ENCODE measurements at regions not wholly inside any gene's neighbourhood (a gene's known extent, or its start where the extent isn't known, plus 50 kb on each side); places are given as distances from the start of the nearest gene placed in this dataset.
"Not testable (repeated sequence)": the region's sequence is repeated elsewhere in the genome, so short reads cannot be mapped to it uniquely, and the experiment has no call there.

GRCh38 chr11:134725211-134725610 is 313.2 kb upstream of the B3GAT1 start:
- DNase-seq (ENCODE audit: low read depth): no peak

GRCh38 chr11:134724779-134725140 is 312.7 kb upstream of the B3GAT1 start:
- DNase-seq (ENCODE audit: low read depth): no peak

DNA sequence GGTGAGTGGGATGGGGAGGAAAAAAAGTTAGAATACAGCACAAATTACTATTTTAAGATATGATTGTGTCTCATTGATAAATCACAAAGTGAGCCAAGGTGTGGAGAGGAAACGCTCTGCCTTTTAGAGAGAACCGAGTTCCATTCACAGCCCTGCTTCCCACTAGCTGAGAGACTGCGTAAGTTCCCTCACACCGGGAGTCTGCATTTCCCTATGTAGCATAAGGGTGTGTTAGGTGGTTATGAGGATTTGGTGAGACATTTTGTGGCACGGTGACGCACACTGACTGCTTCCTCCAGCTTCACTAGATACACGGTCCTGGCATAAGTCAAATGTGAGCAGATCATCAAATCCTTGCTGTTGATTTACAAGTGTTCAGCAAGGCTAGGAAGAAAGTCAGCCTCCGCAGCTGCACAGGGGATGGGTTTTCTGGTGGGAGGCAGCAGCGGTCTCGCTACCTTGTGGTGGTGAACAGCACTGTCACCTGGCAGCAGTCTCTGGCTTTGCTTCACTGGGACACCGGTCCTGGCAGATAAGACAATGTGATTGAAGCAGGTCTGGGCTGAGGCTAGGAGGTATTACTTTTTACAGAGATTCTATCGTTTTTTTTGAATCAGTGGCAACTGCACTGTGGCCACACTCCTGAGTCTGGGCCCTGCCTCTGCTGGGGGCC is 312.2 kb upstream of the B3GAT1 start:
- DNase-seq (ENCODE audit: low read depth): no peak

DNA sequence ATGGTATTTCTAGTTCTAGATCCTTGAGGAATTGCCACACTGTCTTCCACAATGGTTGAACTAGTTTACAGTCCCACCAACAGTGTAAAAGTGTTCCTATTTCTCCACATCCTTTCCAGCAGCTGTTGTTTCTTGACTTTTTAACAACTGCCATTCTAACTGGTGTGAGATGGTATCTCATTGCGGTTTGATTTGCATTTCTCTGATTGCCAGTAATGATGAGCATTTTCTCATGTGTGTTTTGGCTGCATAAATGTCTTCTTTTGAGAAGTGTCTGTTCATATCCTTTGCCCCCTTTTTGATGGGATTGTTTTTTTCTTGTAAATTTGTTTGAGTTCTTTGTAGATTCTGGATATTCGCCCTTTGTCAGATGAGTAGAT is 308.6 kb upstream of the B3GAT1 start:
- DNase-seq (ENCODE audit: low read depth): not testable (repeated sequence)

- not testable (repeated sequence) for DNase-seq (ENCODE audit: low read depth)
Observed at GRCh38 chr11:134719940-134720690, 308.1 kb upstream of the B3GAT1 start.

- DNase-seq (ENCODE audit: low read depth): no peak
Observed at GRCh38 chr11:134719397-134719796, 307.4 kb upstream of the B3GAT1 start.

- no peak for DNase-seq (ENCODE audit: low read depth)
Observed at GRCh38 chr11:134716582-134716981, 304.5 kb upstream of the B3GAT1 start.

GRCh38 chr11:134714021-134714656 is 302.1 kb upstream of the B3GAT1 start:
- no peak for DNase-seq (ENCODE audit: low read depth)

DNA sequence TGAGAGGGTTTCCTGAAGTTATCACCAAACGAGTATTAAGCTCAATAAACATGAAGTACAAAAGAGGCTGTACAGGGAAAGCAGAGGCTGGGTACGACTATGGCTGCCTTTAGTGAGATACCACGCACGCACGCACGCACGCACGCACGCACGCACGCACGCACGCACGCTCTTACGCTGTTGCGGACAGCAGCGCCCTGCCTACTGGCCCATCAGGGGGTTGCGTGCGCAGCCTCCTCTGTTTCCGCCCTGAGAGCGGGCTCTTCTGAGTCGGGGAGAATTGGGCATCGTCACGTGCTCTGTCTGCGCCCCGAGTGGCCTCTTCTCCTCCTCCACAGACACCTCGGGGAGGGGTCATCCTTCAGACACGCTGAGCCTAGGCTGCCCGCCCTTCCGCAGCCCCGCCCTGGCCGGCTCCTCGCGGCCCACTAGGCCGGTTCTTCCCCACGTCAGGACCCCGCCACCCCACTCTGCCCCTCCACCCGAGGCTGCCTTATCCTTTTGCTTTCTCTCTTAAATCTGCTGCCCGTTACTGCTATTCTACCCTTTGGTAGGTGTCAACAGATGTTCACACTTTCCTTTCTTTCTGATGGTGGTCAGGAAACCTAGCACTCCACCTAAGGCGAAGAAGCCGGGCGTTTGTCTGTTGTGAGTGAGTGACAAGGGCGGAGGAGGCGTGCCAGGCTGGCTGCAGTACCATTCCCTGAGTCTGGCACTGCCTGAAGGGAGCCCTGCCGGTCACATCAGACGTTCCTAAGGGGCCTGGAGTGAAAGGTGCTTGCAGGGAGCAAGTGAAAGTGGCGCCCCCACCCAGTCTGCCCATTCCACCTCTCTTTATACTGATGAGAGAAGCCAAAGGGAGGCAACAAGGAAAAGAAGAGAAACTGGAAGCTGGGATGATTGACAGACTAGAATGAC is 300.4 kb upstream of the B3GAT1 start:
- DNase-seq (ENCODE audit: low read depth): no peak

GRCh38 chr11:134711588-134711987 is 299.5 kb upstream of the B3GAT1 start:
- DNase-seq (ENCODE audit: low read depth): no peak

DNA sequence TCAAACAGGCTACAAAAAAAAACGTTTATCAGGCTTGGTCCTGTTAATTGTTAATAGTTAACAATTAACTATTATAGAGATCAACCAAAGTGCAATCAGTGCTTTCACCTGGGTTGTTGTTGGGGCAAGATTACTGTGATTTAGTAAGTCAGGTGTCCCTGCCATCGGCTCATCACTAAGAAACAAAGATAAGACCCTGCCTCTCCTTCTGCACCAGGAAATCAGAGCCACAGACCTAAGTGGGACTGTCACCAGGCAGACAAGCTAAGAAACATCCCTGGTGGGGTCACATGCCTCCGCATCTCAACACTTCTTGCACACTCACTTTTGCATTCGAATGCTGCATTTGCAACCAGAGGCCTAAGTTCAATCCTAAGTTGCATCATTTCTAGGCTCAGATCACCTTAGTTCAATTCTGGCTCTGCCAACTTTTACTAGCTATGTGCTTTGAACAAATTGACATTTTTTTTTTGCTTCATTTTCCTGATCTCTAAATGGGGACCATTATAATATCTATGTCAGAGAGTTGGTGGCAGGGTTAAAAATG is 298.9 kb upstream of the B3GAT1 start:
- DNase-seq (ENCODE audit: low read depth): no peak

- DNase-seq (ENCODE audit: low read depth): no peak
Observed at GRCh38 chr11:134705858-134706257, 293.8 kb upstream of the B3GAT1 start.

DNA sequence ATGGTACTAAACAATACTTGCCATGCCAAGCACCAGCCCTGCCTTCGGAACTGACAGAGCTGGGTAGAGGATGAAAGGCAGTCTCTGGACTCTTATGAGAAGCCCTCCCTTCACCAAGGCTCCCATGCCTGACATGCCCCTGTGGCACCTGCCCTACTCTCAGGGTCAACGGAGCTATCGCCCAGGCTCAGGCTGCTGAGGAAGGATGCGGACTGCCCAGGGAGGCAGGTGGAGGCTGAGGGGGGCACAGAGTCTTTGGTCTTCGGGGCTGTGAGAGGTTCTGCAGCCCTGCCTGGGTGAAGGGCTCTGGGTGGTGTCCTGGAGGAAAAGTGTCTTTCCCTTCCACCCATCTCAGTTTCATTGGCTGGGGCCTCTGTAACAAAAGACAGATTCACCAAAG is 290.8 kb upstream of the B3GAT1 start:
- DNase-seq (ENCODE audit: low read depth): no peak

DNA sequence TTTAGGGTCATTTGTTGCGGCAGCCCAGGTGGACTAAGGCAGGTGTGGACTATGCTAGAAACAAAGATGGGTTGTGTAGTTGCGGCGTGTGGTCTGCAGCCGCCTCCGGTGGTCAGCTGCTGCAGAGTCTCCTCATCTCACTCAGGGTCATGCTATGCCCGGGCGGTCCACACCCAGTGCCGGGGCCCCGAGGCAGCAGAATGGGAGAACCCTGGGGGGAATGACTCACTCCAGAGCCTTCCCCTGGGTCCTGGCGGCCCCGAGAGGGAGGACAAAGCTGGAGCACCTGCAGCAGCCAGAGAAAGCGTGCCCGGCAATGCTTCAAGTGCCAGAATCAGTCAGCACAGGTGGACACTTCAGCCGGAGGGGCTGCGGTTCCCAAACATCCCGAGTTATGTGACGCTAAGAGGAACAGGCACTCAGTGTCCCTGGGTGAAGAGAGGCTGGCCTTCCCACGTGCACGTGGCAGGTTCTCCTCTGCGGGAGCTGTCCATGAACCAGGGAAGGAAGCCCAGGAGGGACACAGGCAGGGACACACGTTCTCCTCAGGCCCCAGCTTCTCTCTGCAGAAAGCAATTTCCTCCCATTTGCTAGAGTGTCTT is 289.6 kb upstream of the B3GAT1 start:
- DNase-seq (ENCODE audit: low read depth): no peak

- DNase-seq (ENCODE audit: low read depth): no peak
Observed at GRCh38 chr11:134700101-134700640, 288.1 kb upstream of the B3GAT1 start.

DNA sequence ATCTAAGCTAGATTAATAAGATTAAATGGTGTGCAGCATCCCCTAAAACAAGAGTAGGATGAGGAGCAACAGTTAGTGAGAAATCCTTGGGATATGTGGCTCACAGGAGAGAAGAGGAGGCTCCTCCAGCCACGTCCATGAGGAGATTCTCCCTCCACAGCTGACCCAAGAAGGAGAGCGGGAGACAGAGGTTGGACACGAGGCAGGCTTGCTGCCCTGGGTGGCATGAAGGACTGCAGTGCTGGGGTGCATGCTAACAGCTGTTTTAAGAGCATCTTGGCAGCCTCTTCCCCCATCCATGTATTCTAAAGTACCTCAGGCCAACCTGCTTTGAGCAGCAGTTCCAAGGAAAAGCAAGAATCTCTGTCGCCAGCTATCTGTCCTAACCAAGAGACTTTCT is 284.4 kb upstream of the B3GAT1 start:
- no peak for DNase-seq (ENCODE audit: low read depth)

DNA sequence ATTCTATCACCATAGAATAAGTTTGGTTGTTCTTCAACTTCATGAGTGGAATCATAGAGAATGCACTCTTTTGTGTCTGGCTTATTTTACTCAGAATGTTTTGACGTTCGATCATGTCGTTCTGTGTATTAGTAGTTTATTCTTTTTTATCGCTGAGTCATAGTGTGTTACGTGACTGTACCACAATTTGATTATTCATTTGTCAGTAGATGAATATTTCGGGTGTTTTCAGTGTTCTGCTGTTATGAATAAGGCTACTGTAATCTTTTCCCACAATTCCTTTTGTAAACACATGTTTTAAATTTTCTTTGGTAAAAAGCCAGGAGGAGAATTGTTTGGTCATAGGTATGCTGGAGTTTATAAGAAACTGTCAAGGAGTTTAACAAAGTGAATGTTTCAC is 279.9 kb upstream of the B3GAT1 start:
- no peak for DNase-seq (ENCODE audit: low read depth)

- DNase-seq (ENCODE audit: low read depth): no peak
Observed at GRCh38 chr11:134691295-134691873, 279.3 kb upstream of the B3GAT1 start.

GRCh38 chr11:134689886-134690285 is 277.8 kb upstream of the B3GAT1 start:
- DNase-seq (ENCODE audit: low read depth): no peak

- no peak for DNase-seq (ENCODE audit: low read depth)
Observed at GRCh38 chr11:134687548-134687947, 275.5 kb upstream of the B3GAT1 start.

All from fibroblast of the conjunctiva (primary cell).